AML-193 (cell line): ENCODE measurements at regions not wholly inside any gene's neighbourhood (a gene's known extent, or its start where the extent isn't known, plus 50 kb on each side); places are given as distances from the start of the nearest gene placed in this dataset.

Experiments
- DNase-seq, 2 experiments: peaks; one replicate each; lab custom pipeline; 2025; lab: John Stamatoyannopoulos, UW

DNA sequence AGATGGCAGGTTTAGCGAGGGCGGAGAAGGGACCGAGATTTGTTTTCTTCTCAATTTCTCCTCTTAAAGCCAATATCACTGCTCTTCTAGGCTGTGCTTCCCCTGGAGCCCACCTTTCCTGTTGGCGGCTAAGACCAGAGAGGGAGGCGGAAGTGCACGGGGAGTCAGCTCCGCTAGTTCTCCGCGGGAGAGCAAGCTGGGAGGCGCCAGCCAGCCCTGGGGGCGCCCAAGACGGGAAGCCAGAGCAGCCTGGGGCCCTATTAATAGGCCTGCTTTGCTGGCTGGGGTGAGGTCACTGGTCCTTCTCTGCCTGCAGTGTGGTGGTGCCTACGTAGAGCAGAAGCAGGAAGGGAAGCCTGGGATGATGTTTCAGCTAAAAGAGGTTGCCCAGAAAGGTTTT lies 61.6 kb downstream of the LSM5 start:
- DNase-seq = no peak

DNA sequence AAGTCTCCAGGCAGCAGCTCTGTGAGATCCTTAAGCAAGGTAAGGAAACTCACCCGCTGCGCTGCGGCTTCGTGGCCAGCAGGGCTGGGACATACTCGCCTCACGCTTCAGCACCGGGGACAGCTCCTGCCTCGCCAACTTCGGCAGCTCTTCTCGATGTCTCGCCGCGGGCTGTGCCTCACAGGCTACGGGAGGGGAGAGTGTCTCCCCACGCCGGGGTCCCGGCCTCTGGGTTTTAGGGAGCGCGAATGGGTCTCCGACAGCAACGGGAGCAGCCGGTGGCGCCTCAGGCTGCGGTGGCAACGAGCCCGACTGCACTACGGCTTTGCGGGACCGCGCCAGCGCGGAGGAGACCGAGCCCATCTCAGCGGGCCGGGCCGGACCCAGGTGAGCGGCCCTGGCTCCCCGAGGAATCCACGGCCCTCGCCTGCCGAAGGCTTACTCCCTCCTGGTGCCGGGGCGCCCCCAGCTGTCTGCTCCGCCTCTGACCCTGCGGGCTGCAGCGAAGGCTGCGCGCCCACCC lies 62.4 kb downstream of the LSM5 start:
- no peak for DNase-seq

DNA sequence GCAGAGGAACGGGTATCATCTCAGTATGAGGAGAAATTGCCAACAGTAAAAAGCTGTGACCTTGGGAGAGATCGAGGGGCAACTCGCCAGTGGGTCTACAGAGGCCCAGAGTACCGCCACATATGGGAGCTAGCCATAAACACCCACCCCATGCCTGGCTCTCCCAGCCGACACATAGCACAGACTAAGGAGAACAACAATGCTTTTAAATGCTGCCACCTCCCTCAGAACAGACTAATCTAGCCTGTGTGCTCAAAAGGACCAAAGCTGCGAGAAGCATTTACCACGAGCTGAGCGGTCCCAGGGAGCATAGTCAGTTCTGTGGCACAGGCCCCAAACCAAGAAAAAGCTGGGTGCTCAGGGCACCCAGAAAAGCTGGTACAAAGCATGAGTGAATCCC lies 73.3 kb downstream of the LSM5 start:
- no peak for DNase-seq

DNA sequence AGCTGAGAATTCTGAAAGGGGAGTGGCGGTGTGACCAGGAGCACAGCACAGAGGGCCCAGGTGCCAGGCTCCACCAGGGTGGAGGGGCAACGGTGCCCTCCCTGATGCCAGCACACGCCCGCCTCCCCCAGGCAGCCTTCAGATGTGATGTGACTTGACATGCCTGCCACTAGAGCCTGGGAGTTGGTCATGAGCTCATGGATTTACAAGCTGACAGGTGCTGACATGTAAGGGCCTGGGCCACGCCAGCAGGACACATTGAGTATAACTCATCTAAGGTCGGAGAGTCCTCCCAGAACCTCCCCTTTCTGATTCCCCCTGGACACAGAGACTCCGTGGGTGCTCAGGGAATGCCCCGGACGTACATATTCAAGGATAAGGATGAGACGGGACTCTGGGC lies 74.2 kb downstream of the LSM5 start:
- no peak for DNase-seq

DNA sequence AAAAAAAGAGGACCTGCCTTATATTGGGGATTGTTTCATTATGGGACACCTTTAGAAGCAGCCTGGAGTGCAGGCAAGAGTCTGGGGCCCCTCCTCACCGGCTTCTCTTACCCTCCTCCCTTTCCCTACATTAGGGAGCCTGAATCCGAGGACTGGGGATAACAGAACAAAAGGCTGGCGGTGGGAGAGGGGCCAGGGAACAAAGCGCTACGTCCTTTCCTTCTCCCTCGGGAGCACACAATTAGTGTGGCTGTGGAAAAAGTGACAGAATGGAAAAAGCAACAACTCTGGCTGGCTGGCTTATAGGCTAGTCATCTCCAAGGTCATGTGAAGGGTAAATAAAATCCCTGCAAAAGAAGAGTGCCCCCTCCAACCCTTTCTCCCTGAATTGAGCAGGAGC lies 74.7 kb downstream of the LSM5 start:
- no peak for DNase-seq

DNA sequence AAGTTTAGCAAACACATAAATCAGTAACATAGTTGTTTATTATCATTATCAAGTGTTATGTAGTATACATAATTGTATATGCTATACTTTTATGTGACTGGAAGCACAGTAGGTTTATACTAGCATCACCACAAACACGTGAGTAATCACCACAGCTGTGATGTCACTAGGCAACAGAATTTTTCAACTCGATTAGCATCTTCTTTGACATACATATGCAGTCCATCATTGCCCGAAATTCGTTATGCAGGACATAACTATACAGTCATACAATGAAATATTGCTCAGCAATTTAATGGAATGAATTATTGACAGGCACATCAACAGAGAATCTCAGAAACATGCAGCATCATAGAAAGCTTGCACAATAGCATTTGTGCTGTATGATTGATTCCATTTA lies 77.7 kb downstream of the LSM5 start:
- DNase-seq = no peak

DNA sequence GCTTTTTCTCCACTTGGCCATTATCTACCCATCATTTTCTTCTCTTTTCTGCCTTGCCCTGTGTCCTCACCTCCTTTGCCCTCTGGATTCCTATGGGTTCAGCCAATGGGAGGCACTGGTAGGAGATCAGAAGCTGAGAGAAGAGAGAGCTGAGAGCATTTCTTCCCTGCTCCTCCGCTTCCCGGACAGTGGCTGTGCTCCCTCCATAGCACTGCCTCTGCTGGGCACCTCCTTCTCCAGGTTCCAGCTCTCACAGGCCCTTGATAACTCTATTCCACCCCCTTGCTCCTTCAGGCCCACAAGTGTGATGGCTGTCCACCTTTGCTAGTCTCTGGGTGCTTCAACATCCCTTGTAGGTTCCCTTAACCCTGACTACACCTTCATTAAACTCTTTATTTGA lies 79.6 kb downstream of the LSM5 start:
- no peak for DNase-seq

DNA sequence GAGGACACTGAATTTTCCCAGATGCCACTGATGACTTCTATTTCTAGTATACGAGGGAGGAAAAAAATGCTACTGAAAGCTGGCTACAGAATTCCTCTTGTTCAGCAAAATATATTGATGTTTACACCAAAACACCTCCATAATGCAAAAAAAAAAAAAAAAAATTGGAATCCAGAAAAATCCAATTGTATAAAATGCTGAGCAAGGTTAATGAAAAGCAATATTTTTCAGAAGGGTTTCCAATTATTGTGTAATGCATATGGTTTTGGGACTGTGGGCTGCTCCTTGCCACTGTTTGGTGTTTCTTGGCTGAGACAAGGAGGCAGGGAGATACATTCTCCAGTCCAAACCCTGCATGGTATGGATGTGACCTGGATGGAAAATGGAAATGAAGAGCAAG lies 83.8 kb downstream of the LSM5 start:
- DNase-seq = no peak

DNA sequence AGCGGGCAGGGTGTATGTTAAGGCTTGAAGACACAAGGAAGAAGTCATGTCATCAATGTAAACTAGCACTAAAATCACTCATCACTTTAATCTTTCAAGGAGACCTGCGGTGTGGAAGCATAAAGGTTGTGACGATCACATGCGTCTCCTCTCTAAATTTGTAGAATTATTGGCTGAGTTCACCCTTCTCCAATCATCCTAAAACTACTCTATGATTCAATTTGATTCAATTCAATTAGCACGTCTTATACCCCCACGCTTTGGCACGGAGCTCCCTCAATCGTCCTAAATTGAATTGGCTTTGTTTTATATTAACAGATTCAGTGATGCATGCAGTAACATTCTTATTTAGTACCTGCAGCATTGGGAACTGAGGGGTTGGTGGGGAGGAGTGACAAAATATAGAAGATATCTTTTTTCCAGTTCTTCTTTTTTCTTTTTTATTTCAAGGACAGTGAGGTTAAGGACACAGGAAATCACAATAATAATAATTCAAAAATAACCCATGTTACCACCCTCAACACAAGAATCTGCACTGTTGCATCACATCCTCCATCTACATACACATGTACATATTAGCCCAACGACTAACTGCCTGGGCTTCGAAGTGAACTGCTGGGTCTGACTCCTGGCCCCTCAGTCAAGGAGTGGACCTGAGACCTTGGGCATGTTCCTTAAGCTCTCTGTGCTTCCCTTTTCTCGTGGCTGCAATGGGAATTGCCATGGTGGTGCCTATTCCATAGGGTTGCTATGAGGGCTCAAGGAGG lies 86.5 kb downstream of the LSM5 start:
- no peak for DNase-seq

DNA sequence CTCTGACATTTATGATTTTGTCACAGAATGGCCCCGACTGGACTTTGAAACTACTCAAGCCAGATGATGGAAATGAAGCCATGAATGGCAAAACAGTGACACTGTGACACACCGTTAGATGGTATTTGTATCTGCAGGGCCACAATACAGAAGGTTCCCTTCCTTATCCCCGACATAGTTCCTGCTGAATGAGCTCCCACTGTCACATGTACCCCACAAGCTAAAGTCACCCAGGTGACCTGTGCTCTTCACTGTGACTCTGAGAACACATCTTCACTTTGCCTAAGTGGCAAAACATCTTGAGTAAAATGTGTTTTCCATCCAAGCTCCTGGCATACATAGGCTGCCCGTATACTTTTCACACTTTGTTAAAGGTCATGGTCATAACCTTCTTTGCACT lies 89.5 kb downstream of the LSM5 start:
- DNase-seq = no peak

DNA sequence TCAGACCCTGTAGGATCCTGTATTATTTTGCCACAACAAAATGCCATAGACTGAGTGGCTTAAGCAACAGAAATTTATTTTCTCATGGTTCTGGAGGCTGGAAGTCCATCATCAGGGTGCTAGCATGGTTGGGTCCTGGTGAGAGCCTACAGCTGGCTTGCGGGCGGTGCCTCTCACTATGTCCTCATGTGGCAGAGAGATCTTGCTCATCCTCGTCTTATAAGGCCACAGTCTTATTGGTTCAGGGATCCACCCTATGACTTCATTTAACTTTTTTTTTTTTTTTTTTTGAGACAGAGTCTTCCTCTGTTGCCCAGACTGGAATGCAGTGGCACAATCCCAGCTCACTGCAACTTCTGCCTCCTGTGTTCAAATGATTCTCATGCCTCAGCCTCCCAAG lies 90.9 kb downstream of the LSM5 start:
- DNase-seq = no peak

DNA sequence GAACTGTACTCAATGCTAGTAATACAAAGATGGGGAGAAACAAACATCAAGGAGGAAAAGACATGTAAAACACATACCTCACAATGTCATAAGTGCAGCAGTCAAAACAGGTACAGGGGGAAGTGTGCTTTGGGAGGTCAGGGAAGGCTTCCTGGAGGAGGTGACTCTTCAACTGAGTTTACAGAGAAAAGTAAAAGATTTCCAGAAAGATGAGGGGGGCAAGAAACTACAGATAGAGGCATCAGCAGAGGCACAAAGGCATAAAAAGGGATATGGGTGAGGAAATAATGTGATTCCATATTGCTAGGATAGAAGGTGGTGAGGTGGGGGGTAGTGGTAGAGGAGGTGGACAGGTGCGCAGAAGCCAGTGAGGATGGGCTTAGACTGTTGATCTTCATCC lies 95.0 kb downstream of the LSM5 start:
- no peak for DNase-seq

DNA sequence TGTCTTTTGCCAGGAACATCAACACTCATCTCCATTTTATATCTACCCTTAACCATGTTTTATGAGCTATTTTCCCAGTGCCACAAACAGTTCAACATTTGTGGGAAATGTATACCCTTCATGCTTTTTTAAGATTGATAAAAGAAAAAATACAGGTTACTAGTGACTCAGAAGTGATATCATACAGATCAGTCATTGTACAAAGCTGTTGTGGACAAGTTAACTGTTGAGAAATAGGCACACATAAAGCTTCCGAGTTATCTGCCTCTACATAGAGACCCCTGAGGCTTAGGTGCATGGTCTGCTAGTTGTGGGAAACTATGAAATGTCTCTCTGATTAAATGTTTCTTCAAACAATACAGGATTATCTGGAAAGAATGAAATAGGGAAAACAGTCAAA lies 96.3 kb downstream of the LSM5 start:
- DNase-seq = no peak

DNA sequence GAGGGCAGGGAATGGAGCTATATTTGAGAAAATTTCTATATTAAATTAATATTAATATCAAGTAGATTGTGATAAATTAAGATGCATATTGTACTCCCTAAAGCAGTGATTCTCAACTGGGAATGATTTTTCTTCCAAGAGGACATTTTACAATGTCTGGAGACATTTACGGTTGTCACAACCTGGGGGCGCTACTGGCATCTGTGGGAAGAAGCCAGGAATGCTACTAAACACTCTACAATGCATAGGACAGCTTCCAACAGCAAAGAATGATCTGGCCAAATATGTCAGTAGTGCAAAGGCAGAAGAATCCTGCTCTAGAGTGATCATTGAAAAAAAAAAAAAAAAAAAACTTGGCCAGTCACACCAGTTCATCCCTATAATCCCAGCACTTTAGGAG lies 100.0 kb downstream of the LSM5 start:
- DNase-seq = no peak

DNA sequence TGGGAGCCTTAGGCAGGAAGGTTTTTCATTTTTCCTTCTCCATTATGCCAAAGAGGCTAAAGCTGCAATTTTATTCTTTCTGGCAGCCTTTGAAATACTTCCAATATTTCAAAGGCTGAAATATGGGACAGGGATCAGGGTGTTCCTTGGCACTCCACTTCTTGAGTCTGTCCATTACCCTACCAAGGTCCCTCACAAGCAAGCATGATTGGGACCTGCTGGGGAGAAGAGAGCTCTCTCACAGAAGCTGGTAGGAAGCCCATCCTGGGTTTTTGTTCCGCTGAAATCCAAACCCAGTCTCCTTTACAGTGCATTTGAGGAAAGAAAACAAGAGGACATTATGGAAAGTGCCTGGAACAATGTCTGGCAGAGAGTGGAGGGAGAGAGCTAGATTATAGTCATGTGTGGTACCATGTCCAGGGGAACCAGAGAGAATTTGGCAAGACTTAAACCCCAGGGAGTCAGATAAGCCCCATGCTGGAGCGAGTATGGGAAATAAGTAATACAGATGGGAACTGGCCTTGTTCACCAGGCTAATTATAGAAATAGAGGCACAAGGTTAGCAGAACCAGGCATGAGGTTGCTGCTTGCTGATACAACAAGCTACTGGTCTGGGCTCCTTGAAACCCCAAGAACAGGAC lies 104.7 kb downstream of the LSM5 start:
- no peak for DNase-seq

DNA sequence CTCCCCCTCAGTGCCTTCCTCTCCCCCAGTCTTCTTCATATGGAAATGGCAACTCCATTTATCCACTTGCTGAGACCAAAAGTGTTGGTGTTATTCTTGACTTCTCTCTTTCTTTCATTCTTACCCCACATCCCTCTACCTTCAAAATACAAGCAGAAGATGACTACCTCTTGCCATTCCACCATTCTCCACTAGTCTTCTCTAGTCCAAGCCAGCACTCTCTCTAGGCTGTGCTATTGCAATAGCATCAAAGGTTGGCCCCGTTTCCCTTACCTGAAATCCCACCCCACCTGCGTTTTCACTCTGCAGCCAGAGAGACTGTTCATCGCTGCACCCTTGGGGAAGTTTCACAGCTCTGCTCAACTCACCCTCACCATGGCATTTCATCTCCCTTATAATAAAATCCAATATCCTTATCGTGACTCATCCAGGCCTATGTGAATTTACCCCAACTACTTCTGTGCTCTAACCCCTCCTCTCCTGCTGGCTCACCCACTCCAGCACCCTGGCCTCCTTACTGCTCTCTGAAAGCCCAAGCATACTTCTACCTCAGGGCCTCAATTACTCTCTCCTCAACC lies 109.1 kb downstream of the LSM5 start:
- no peak for DNase-seq

DNA sequence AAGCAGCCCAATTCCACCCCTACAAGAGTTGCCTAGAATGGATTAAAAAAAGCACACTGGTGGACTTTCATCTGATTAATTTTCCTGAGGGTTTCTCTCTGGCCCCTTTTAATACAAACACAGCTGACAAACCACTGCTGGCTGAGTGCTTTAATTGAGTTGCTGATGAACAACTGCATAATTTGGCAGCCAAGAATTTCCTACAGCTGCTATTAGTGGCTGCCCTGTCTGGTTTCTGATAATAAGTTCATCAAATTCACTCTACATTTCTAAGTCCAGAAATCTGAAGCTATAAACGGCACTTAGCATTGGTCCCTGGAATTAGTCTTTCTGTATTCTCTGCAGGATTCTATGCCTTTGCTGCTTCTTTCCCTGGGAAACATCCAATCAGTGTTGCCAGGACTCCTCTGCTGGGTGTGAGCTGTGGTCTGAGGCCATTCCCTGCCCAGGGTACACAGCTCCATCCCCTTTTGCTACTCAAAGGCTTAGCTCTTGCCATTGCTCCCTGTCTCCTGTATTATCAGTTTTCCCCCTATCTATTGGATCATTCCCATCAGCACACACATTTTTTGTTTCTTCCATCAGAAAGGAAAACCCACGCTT lies 110.6 kb downstream of the LSM5 start:
- DNase-seq = no peak

DNA sequence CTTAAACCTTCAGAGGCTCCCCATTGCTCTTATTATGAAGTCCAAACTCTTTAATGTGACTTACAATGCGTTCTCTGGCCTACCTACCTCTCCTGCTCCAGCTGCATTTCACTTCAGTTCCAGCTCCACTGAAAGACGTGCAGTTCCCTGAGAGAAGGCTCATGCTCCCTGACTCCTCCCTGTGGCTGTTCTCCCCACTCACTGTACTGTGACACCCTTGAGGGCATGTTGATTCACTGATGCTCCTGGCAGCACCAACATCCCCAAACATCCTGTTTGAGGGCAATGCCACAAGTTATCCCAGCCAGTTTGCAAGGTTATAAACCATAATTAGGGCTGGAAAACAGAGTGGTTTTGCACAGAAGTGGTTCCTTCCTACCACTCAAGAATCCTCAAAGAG lies 111.2 kb downstream of the LSM5 start:
- DNase-seq = no peak

DNA sequence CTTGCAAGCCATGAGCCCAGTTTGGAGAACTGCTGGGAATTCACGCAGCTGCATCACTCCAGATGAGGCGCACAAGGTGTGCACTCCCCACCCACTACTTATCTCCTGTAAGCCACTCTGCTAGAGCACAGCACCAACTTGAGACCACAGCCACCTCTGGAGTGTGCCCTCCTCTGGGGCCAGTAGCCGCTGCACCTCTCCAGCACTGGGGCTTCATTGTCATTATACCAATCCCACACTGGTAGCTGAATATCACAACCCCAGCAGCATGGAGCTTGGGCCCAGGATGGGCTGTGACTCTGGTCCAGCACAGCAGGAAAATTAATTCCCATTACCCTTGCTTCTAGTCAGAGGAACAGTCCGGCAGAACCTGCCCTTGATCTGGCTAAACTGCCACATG lies 125.6 kb downstream of the LSM5 start:
- DNase-seq = no peak

DNA sequence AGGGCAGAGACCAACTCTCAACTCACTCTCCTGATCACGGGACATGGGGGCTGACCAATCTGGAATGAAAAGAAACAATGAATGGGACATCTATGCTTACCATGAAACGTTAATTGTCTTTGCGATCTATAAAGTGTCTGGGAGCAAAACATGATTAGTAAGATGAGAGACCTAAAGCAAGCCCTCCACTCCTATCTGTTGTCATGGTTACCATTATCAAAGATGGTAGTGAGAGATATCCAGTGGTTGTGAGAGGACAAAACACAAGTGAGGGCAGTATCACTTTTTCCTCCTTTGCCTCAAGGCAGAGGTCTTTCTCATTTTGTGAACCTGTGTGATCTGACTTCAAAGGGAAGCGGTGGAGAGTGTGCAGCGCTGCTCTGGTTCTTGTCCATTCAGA lies 130.1 kb downstream of the LSM5 start:
- no peak for DNase-seq

DNA sequence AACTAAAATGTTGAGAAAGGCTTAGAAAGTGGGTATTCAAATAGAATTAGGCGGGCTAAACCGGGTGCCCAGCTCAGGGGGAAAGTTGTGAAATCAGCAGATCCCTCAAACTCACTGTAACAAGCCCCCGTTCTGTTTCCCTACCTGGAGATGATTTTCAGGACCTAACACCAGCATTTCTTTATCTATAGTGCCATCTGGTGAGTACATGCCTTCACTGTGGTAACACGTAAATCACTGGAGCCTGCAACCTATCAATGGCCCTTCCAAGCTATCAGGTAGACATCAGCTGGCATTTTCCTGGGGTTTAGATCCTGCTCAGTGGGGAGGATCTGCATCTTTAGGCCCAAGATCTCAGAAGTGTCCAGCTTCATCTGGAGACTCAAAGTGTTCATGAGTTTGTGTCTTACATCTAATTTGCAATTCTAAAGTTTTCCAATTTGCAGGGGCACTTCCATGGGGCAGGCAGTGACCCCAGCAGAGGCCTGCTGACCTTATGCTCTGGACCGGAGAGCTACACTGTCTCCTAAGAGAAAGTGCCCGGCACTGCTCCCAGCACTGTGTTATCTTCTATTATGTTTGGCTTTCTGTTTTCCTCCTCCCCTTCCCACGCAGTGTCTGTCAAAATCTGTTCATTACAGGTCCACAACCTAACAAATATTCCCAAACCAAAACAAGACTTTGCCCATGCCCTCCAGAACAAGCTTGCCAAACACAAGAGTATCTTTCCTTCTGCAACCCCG lies 132.5 kb downstream of the LSM5 start:
- no peak for DNase-seq

DNA sequence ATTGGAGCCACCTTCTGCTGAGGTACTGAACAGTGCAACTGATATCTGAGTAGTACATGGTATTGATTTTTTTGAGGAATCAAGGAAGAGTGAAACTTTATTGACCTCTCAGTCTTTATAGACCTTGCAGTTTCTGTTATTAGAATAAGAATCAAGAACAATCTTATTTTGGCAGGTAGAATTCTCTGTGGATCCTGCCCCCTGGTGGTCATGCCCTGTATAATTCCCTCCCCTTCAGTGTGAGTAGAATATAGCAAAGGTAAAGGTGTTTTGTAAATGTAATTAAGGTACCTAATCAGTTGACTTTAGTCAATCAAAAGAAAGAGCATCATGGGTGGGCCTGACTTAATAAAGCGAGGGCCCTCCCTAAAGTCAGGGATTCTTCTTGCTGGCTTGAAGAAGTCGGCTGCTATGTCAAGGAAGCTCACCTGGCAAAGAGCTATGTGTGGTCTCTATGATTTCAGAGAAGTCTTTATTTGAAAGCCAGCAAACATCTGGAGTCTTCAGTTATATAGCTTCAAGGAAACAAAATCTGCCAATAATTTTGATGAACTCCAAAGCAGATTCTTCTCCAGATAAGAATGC lies 142.8 kb downstream of the LSM5 start:
- peak; percentile 18 to 22 for DNase-seq
